ENCODE measurements at regions not wholly inside any gene's neighbourhood (a gene's known extent, or its start where the extent isn't known, plus 50 kb on each side); places are given as distances from the start of the nearest gene placed in this dataset.
A peak's percentile ranks its signal among the peaks of the same experiment; 100 is the strongest.

- no peak for DNase-seq
- Histone ChIP-seq H3K9me3 (no peaks in the 10 kb centered on the region), H3K36me3 (no peaks in the 10 kb centered on the region), H3K27me3 (no peaks in the 10 kb centered on the region), H3K4me3 (no peak overlapping the region), H3K27ac (no peak overlapping the region), H3K4me1 (peaks cover 0 to 22% (median 8%) of the 10 kb centered on the region in 4 donors)
- in situ Hi-C loops (cut with MboI; ENCODE audit: low pct_ligation_motif_present in 1 of 4, low pct_unique_long_range_greater_than_20kb in 1 of 4, low sequenced_read_pairs in 3 of 4): no loop called here
- intact Hi-C loops (cut with DNase I; ENCODE audit: low total_unique reads): no loop called here
- no peak for TF ChIP-seq POLR2A (IDR thresholded peaks at IDR 0.05)
- no peak for TF ChIP-seq POLR2AphosphoS5 (IDR thresholded peaks at IDR 0.05)
- TF ChIP-seq EP300 (IDR thresholded peaks at IDR 0.05; ENCODE audit: low read depth): no peak
- TF ChIP-seq, protein P1, sequence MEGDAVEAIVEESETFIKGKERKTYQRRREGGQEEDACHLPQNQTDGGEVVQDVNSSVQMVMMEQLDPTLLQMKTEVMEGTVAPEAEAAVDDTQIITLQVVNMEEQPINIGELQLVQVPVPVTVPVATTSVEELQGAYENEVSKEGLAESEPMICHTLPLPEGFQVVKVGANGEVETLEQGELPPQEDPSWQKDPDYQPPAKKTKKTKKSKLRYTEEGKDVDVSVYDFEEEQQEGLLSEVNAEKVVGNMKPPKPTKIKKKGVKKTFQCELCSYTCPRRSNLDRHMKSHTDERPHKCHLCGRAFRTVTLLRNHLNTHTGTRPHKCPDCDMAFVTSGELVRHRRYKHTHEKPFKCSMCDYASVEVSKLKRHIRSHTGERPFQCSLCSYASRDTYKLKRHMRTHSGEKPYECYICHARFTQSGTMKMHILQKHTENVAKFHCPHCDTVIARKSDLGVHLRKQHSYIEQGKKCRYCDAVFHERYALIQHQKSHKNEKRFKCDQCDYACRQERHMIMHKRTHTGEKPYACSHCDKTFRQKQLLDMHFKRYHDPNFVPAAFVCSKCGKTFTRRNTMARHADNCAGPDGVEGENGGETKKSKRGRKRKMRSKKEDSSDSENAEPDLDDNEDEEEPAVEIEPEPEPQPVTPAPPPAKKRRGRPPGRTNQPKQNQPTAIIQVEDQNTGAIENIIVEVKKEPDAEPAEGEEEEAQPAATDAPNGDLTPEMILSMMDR (IDR thresholded peaks at IDR 0.05): no peak
- WGBS, 2 donors (ENCODE audit: low coverage in 1 of 2): 77 to 85% methylated on average over 4 of the region's 4 CpGs
These were observed 65.1 kb upstream of the ATP1B1 start for GRCh38 chr1:169041366-169041765.

- in situ Hi-C loops (cut with MboI; ENCODE audit: low pct_ligation_motif_present in 1 of 4, low pct_unique_long_range_greater_than_20kb in 1 of 4, low sequenced_read_pairs in 3 of 4): no loop called here
- intact Hi-C loops (cut with DNase I; ENCODE audit: low total_unique reads): no loop called here
- Histone ChIP-seq H3K27ac (no peak overlapping the region), H3K27me3 (no peaks in the 10 kb centered on the region), H3K36me3 (no peaks in the 10 kb centered on the region), H3K4me3 (no peak overlapping the region), H3K4me1 (peaks cover 0 to 30% (median 11%) of the 10 kb centered on the region in 4 donors), H3K9me3 (no peaks in the 10 kb centered on the region)
- TF ChIP-seq POLR2AphosphoS5 (IDR thresholded peaks at IDR 0.05) (no peak), POLR2A (IDR thresholded peaks at IDR 0.05) (no peak), EP300 (IDR thresholded peaks at IDR 0.05; ENCODE audit: low read depth) (no peak)
- TF ChIP-seq, protein P1 (IDR thresholded peaks at IDR 0.05): no peak
- DNase-seq: no peak
These were observed 64.1 kb upstream of the ATP1B1 start for GRCh38 chr1:169042377-169042776.

- H3K27ac ChIP-seq: peak overlapping the region in 3 of 4 donors; percentile 4 to 38 (median 11)
These were observed 62.7 kb upstream of the ATP1B1 start for GRCh38 chr1:169043823-169044222.

GRCh38 chr1:169044296-169044695 is 62.2 kb upstream of the ATP1B1 start:
- Histone ChIP-seq H3K36me3 (no peaks in the 10 kb centered on the region), H3K27ac (peak overlapping the region in 3 of 4 donors; percentile 4 to 38 (median 11)), H3K9me3 (no peaks in the 10 kb centered on the region), H3K27me3 (no peaks in the 10 kb centered on the region), H3K4me1 (peaks cover 0 to 45% (median 16%) of the 10 kb centered on the region in 4 donors), H3K4me3 (no peak overlapping the region)
- TF ChIP-seq, protein P1 (IDR thresholded peaks at IDR 0.05): no peak
- TF ChIP-seq POLR2A (IDR thresholded peaks at IDR 0.05): no peak
- TF ChIP-seq POLR2AphosphoS5 (IDR thresholded peaks at IDR 0.05): no peak
- no peak for TF ChIP-seq EP300 (IDR thresholded peaks at IDR 0.05; ENCODE audit: low read depth)
- intact Hi-C loops (cut with DNase I; ENCODE audit: low total_unique reads): no loop called here
- in situ Hi-C loops (cut with MboI; ENCODE audit: low pct_ligation_motif_present in 1 of 4, low pct_unique_long_range_greater_than_20kb in 1 of 4, low sequenced_read_pairs in 3 of 4): no loop called here
- WGBS, 2 donors (ENCODE audit: low coverage in 1 of 2): 51% methylated on average over 3 of the region's 3 CpGs; no CpG with 5 or more reads in 1 of the 2 donors
- DNase-seq: no peak

More at GRCh38 chr1:169043823-169044222, 62.7 kb upstream of the ATP1B1 start:
- TF ChIP-seq, protein P1 (IDR thresholded peaks at IDR 0.05): no peak
- TF ChIP-seq EP300 (IDR thresholded peaks at IDR 0.05; ENCODE audit: low read depth): no peak
- no peaks in the 10 kb centered on the region for H3K9me3 ChIP-seq
- in situ Hi-C loops (cut with MboI; ENCODE audit: low pct_ligation_motif_present in 1 of 4, low pct_unique_long_range_greater_than_20kb in 1 of 4, low sequenced_read_pairs in 3 of 4) (no loop called here), intact Hi-C loops (cut with DNase I; ENCODE audit: low total_unique reads) (no loop called here)
- H3K36me3 ChIP-seq: no peaks in the 10 kb centered on the region
- no peaks in the 10 kb centered on the region for H3K27me3 ChIP-seq
- no peak overlapping the region for H3K4me3 ChIP-seq
- no peak for DNase-seq
- peaks cover 0 to 45% (median 16%) of the 10 kb centered on the region in 4 donors for H3K4me1 ChIP-seq

Measured in transverse colon (tissue), 4 donors.